Sciatic nerve (tissue), 2 donors: ENCODE measurements at regions not wholly inside any gene's neighbourhood (a gene's known extent, or its start where the extent isn't known, plus 50 kb on each side); places are given as distances from the start of the nearest gene placed in this dataset.
A peak's percentile ranks its signal among the peaks of the same experiment; 100 is the strongest.

ENCODE experiments used
- ATAC-seq: fragments of 200-7000 bp; cut with Tn5 transposase; one replicate; pipeline ENCODE4 v1.9.1; 2020; ENCODE audit warnings: mild to moderate bottlenecking, moderate library complexity
- DNase-seq: peaks from one replicate; pipeline ENCODE4 v3.0.0-alpha.2; 2020; ENCODE audit warnings: low spot score
- intact Hi-C: fragments of 100-400 bp; cut with DNase I; formaldehyde crosslinking; loops from one replicate; pipeline ENCODE4 v1.14.2; 2022
- donor health status: DM: no; HTN: no; CAD: no.
- donor health status: DM: no; HTN: no; CAD: no.

GRCh38 chr11:79980916-79981315, 540.1 kb upstream of the TENM4 start:
- no peak for DNase-seq
- intact Hi-C loops = no loop called here
- no peak for ATAC-seq

- ATAC-seq = peak; percentile 92
- intact Hi-C loops = no loop called here
- DNase-seq = no peak
Measured at GRCh38 chr11:79973721-79974617, 533.1 kb upstream of the TENM4 start.

- ATAC-seq = no peak
- intact Hi-C loops = no loop called here
- no peak for DNase-seq
Measured at GRCh38 chr11:79971255-79971654, 530.4 kb upstream of the TENM4 start.

- intact Hi-C loops = no loop called here
- ATAC-seq (no peak), DNase-seq (no peak)
Measured at GRCh38 chr11:79966592-79966991, 525.8 kb upstream of the TENM4 start.

- no peak for DNase-seq
- no peak for ATAC-seq
- intact Hi-C loops = no loop called here
Measured at GRCh38 chr11:79963856-79964645, 523.2 kb upstream of the TENM4 start.

GRCh38 chr11:79960461-79960860, 519.6 kb upstream of the TENM4 start:
- DNase-seq (no peak), ATAC-seq (no peak)
- intact Hi-C loops = no loop called here

GRCh38 chr11:79959318-79959717, 518.5 kb upstream of the TENM4 start:
- no peak for DNase-seq

GRCh38 chr11:79957702-79958101, 516.9 kb upstream of the TENM4 start:
- ATAC-seq (no peak), DNase-seq (no peak)
- intact Hi-C loops = no loop called here

More at GRCh38 chr11:79959318-79959717, 518.5 kb upstream of the TENM4 start:
- intact Hi-C loops = no loop called here
- no peak for ATAC-seq

- DNase-seq = no peak
- no peak for ATAC-seq
- intact Hi-C loops = no loop called here
Measured at GRCh38 chr11:79956061-79956460, 515.2 kb upstream of the TENM4 start.

- intact Hi-C loops = no loop called here
- no peak for ATAC-seq
- DNase-seq = no peak
Measured at GRCh38 chr11:79953629-79954028, 512.8 kb upstream of the TENM4 start.

- ATAC-seq (no peak), DNase-seq (no peak)
- intact Hi-C loops = no loop called here
Measured at GRCh38 chr11:79950741-79951140, 509.9 kb upstream of the TENM4 start.

- ATAC-seq (no peak), DNase-seq (no peak)
- intact Hi-C loops = no loop called here
Measured at GRCh38 chr11:79950172-79950571, 509.3 kb upstream of the TENM4 start.

GRCh38 chr11:79949574-79949973, 508.7 kb upstream of the TENM4 start:
- intact Hi-C loops = no loop called here
- no peak for ATAC-seq
- no peak for DNase-seq

- DNase-seq (no peak), ATAC-seq (no peak)
- intact Hi-C loops = no loop called here
Measured at GRCh38 chr11:79942646-79943045, 501.8 kb upstream of the TENM4 start.

GRCh38 chr11:79942090-79942489, 501.3 kb upstream of the TENM4 start:
- DNase-seq (no peak), ATAC-seq (no peak)
- intact Hi-C loops = no loop called here

- no peak for ATAC-seq
- intact Hi-C loops = no loop called here
- DNase-seq = no peak
Measured at GRCh38 chr11:79940974-79941735, 500.3 kb upstream of the TENM4 start.

- intact Hi-C loops = no loop called here
- DNase-seq = no peak
Measured at GRCh38 chr11:79940165-79940564, 499.3 kb upstream of the TENM4 start.

GRCh38 chr11:79939111-79939510, 498.3 kb upstream of the TENM4 start:
- intact Hi-C loops = no loop called here
- ATAC-seq (no peak), DNase-seq (no peak)

More at GRCh38 chr11:79940165-79940564, 499.3 kb upstream of the TENM4 start:
- ATAC-seq = no peak

- intact Hi-C loops = no loop called here
- DNase-seq (no peak), ATAC-seq (no peak)
Measured at GRCh38 chr11:79937676-79938334, 497.0 kb upstream of the TENM4 start.
